Caco-2 (cell line): ENCODE measurements at regions not wholly inside any gene's neighbourhood (a gene's known extent, or its start where the extent isn't known, plus 50 kb on each side); places are given as distances from the start of the nearest gene placed in this dataset.

Experiments used
- BruUV-seq: library from RNA; stranded (reverse); fragments of 400-500 nt; replicated peaks from 2 replicates; lab custom pipeline; 2021; lab: Mats Ljungman, UMichigan
- CTCF ChIA-PET: fragments of 300-600 bp; sonication (Branson Sonifier 250); formaldehyde crosslinking; loops from one replicate; lab custom pipeline; 2022; ENCODE audit warnings: antibody characterized with exemption; lab: Charles Lee
- POLR2A ChIA-PET: fragments of 300-600 bp; sonication (Branson Sonifier 250); formaldehyde crosslinking; loops from one replicate; lab custom pipeline; 2022; ENCODE audit warnings: antibody characterized with exemption; lab: Charles Lee
- DNase-seq, 2 experiments: peaks; one replicate each; pipeline versions ENCODE4 v3.0.0 to v3.0.0-alpha.2; 2020 to 2022
- H3K27me3 ChIP-seq: replicated peaks from 2 replicates; pipeline ENCODE4 v1.6.0; 2011; ENCODE audit warnings: low read length; ENCODE audit not compliant: control insufficient read depth, insufficient read depth
- H3K36me3 ChIP-seq: 2 replicates; pipeline ENCODE4 v1.5.1; 2011; ENCODE audit warnings: low read length; ENCODE audit not compliant: control insufficient read depth, insufficient read depth
- H3K4me1 ChIP-seq: fragments of 250-450 bp; sonication (Bioruptor Pico); 2 replicates; pipeline ENCODE4 v1.5.1; 2020; ENCODE audit warnings: mild to moderate bottlenecking
- H3K4me3 ChIP-seq: 2 replicates; pipeline ENCODE4 v1.5.1; 2011; ENCODE audit warnings: low read depth, mild to moderate bottlenecking, control low read depth, low read length
- H3K9me3 ChIP-seq: fragments of 250-450 bp; sonication (Bioruptor Pico); 2 replicates; pipeline ENCODE4 v1.5.1; 2020; ENCODE audit warnings: mild to moderate bottlenecking, moderate library complexity
- H3K27ac Mint-ChIP-seq: one replicate; pipeline ENCODE4 v1.8.0; 2022; ENCODE audit warnings: mixed read lengths; ENCODE audit not compliant: unreplicated experiment
- H3K27me3 Mint-ChIP-seq: one replicate; pipeline ENCODE4 v1.8.0; 2022; ENCODE audit warnings: mixed read lengths; ENCODE audit not compliant: insufficient read depth, unreplicated experiment
- H3K36me3 Mint-ChIP-seq: one replicate; pipeline ENCODE4 v1.8.0; 2022; ENCODE audit warnings: mild to moderate bottlenecking, mixed read lengths; ENCODE audit not compliant: insufficient read depth, unreplicated experiment
- H3K4me1 Mint-ChIP-seq: one replicate; pipeline ENCODE4 v1.8.0; 2022; ENCODE audit warnings: low read depth, mixed read lengths; ENCODE audit not compliant: unreplicated experiment
- H3K4me3 Mint-ChIP-seq: one replicate; pipeline ENCODE4 v1.8.0; 2022; ENCODE audit warnings: mild to moderate bottlenecking, moderate library complexity, mixed read lengths; ENCODE audit not compliant: unreplicated experiment
- H3K9me3 Mint-ChIP-seq: one replicate; pipeline ENCODE4 v1.8.0; 2022; ENCODE audit warnings: mixed read lengths; ENCODE audit not compliant: unreplicated experiment
- intact Hi-C: fragments of 100-400 bp; cut with micrococcal nuclease; formaldehyde crosslinking; loops from one replicate; pipeline ENCODE4 v1.10.0; 2022; ENCODE audit not compliant: unreplicated experiment
- TF ChIP-seq, protein P1 (sequence below), 2 experiments: fragments of 200-600 bp in 1 of 2; IDR thresholded peaks; 1 replicate in 1 of 2; 2 replicates in 1 of 2; pipeline versions ENCODE4 v1.5.1 to v1.8.0; 2011 to 2022; ENCODE audit warnings: antibody characterized with exemption in 1 of 2, control low read depth in 1 of 2, inconsistent platforms in 1 of 2, low read depth in 1 of 2, low read length in 1 of 2, mild to moderate bottlenecking in 1 of 2, moderate library complexity in 1 of 2; ENCODE audit not compliant: insufficient read depth in 1 of 2, severe bottlenecking in 1 of 2, unreplicated experiment in 1 of 2

DNA sequence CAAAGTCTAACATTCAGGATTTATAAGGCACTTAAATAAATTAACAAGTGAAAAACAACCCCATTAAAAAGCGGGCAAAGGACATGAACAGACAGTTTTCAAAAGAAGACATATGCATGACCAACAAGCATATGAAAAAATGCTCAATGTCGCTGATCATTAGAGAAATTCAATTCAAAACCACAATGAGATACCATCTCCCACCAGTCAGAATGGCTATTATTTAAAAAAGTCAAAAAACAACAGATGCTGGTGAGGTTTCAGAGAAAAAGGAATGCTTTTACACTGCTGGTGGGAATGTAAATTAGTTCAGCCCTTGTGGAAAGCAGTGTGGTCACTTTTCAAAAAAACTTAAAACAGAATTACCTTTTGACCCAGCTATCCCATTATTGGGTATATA lies 60.7 kb upstream of the BDKRB2 start:
- TF ChIP-seq, protein P1, sequence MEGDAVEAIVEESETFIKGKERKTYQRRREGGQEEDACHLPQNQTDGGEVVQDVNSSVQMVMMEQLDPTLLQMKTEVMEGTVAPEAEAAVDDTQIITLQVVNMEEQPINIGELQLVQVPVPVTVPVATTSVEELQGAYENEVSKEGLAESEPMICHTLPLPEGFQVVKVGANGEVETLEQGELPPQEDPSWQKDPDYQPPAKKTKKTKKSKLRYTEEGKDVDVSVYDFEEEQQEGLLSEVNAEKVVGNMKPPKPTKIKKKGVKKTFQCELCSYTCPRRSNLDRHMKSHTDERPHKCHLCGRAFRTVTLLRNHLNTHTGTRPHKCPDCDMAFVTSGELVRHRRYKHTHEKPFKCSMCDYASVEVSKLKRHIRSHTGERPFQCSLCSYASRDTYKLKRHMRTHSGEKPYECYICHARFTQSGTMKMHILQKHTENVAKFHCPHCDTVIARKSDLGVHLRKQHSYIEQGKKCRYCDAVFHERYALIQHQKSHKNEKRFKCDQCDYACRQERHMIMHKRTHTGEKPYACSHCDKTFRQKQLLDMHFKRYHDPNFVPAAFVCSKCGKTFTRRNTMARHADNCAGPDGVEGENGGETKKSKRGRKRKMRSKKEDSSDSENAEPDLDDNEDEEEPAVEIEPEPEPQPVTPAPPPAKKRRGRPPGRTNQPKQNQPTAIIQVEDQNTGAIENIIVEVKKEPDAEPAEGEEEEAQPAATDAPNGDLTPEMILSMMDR (IDR thresholded peaks at IDR 0.05; ENCODE audit: insufficient read depth in 1 of 2, low read depth in 1 of 2, low read length in 1 of 2, severe bottlenecking in 1 of 2, unreplicated experiment in 1 of 2), result no peak
- no TSS peak for BruUV-seq
- Histone ChIP-seq H3K27me3 (no peaks in the 10 kb centered on the region), H3K4me1 (peaks cover 5% of the 10 kb centered on the region; the same call in 1 of the 2 replicates), H3K9me3 (0 out of 2 replicates have a peak, but pooled peaks cover 5% of the 10 kb centered on the region), H3K36me3 (no peaks in the 10 kb centered on the region), H3K4me3 (no peak overlapping the region)
- H3K4me3 Mint-ChIP-seq, result no peak overlapping the region
- POLR2A ChIA-PET, result no interaction called here
- intact Hi-C loops, result no loop called here
- no peak for DNase-seq
- no peaks in the 10 kb centered on the region for H3K36me3 Mint-ChIP-seq
- H3K4me1 Mint-ChIP-seq, result no peaks in the 10 kb centered on the region
- H3K27me3 Mint-ChIP-seq, result no peaks in the 10 kb centered on the region
- no peak overlapping the region for H3K27ac Mint-ChIP-seq
- CTCF ChIA-PET, result no interaction called here
- H3K9me3 Mint-ChIP-seq, result no peaks in the 10 kb centered on the region

DNA sequence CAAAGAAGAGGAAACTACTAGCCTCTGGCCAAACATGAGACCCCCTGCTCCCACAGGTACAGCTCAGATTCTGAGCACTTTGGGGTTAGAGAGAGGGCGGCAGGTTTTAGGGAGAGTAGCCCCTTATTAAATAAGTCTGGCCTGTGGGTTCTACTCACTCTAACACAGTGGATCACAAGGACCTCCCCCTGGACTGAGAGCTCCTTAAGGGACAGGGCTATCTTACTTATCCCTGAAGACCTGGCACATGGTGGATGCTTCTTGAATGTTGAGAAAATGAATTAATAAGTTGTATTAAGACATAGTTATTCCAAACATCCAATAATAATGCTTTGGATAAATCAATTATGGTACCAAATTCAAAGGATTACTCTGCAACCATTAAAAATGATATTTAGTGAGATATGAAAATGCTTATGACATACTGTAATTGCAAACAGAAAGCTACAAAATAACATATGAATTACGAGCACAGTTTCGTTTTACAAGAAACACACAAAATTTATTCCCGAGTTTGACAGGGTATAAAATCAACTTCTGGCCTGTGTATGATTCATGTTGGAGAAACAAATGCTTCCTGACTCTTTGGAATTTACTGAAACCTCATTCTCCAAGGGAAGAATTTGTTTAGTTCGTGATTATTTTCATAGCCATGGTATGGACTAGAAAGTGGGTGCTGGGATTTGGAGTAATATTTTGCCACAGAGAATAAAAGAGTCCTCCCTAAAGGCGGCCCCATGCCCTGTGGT lies 59.3 kb upstream of the BDKRB2 start:
- no peak overlapping the region for H3K27ac Mint-ChIP-seq
- H3K36me3 Mint-ChIP-seq, result no peaks in the 10 kb centered on the region
- TF ChIP-seq, protein P1 (IDR thresholded peaks at IDR 0.05; ENCODE audit: insufficient read depth in 1 of 2, low read depth in 1 of 2, low read length in 1 of 2, severe bottlenecking in 1 of 2, unreplicated experiment in 1 of 2), result no peak
- POLR2A ChIA-PET, result no interaction called here
- Histone ChIP-seq H3K27me3 (no peaks in the 10 kb centered on the region), H3K9me3 (0 out of 2 replicates have a peak, but pooled peaks cover 5% of the 10 kb centered on the region), H3K4me3 (no peak overlapping the region), H3K4me1 (peaks cover 5% of the 10 kb centered on the region; the same call in 1 of the 2 replicates), H3K36me3 (no peaks in the 10 kb centered on the region)
- BruUV-seq, result no TSS peak
- no peaks in the 10 kb centered on the region for H3K27me3 Mint-ChIP-seq
- no peaks in the 10 kb centered on the region for H3K4me1 Mint-ChIP-seq
- no peaks in the 10 kb centered on the region for H3K9me3 Mint-ChIP-seq
- H3K4me3 Mint-ChIP-seq, result no peak overlapping the region
- CTCF ChIA-PET, result interaction anchor here (0.9 kb wide), 1 partner anchor 45 kb away, joined by 3 read pairs; no protein-coding TSS in a partner anchor
- intact Hi-C loops, result no loop called here
- DNase-seq, result no peak

DNA sequence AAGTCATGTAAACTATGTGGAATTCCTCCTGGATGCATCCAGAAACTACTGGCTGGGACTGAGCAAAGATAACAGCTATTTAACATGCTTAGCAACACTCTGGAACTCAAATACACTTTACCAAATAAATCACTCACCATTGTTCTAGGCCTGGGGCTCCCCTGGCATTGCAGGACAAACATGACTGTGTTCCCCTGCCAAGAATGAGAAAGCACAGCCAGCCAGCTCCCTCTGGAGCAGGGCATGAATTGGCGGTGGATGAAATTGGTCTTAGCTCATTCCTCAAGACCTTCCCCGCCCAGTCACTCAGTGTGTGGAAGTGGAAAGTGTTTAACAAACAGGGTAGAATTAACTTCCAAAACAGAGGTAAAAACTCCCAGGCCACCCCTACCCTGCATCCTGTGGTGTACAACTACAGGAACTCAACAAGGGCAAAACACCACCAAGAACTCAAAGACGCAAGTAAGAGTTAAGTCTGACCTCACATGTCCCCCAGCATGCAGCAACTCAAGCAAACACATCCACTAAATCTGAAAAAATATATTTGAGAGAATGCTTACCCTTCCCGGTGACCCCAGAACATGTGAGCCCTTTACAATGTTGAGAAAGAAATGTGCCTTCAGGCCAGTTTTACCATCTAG lies 58.4 kb upstream of the BDKRB2 start:
- Histone ChIP-seq H3K27me3 (no peaks in the 10 kb centered on the region), H3K9me3 (0 out of 2 replicates have a peak, but pooled peaks cover 5% of the 10 kb centered on the region), H3K36me3 (no peaks in the 10 kb centered on the region), H3K4me1 (peaks cover 5% of the 10 kb centered on the region; the same call in 1 of the 2 replicates), H3K4me3 (no peak overlapping the region)
- Mint-ChIP-seq H3K27ac (no peak overlapping the region), H3K9me3 (no peaks in the 10 kb centered on the region), H3K27me3 (no peaks in the 10 kb centered on the region), H3K4me3 (no peak overlapping the region), H3K4me1 (no peaks in the 10 kb centered on the region), H3K36me3 (no peaks in the 10 kb centered on the region)
- no TSS peak for BruUV-seq
- TF ChIP-seq, protein P1 (IDR thresholded peaks at IDR 0.05; ENCODE audit: insufficient read depth in 1 of 2, low read depth in 1 of 2, low read length in 1 of 2, severe bottlenecking in 1 of 2, unreplicated experiment in 1 of 2), result no peak
- ChIA-PET POLR2A (no interaction called here), CTCF (interaction anchor here (0.9 kb wide), 1 partner anchor 45 kb away, joined by 3 read pairs; no protein-coding TSS in a partner anchor)
- no peak for DNase-seq
- intact Hi-C loops, result no loop called here
